A549 (cell line): ENCODE measurements at regions not wholly inside any gene's neighbourhood (a gene's known extent, or its start where the extent isn't known, plus 50 kb on each side); places are given as distances from the start of the nearest gene placed in this dataset.

Experiments used
- ATAC-seq, 2 experiments: fragments of 200-7000 bp in 1 of 2; fragments of >200 bp in 1 of 2; cut with Nextera tagmentation in 1 of 2; cut with Tn5 transposase in 1 of 2; 3 replicates each; pipeline versions ENCODE4 v1.8.0 to v1.9.1; 2018 to 2020; ENCODE audit warnings: mild to moderate bottlenecking in 1 of 2, moderate library complexity in 1 of 2
- CTCF ChIA-PET: fragments of 300-600 bp; sonication (Branson Sonifier 250); formaldehyde crosslinking; extraction: SDS; loops from one replicate; lab custom pipeline; 2021; ENCODE audit warnings: antibody characterized with exemption, inconsistent platforms; lab: Yijun Ruan, JAX
- POLR2A ChIA-PET: fragments of 350-600 bp; formaldehyde crosslinking; extraction: SDS; loops from one replicate; lab custom pipeline; 2021; ENCODE audit warnings: antibody characterized with exemption, inconsistent platforms; lab: Yijun Ruan, JAX
- DNase-seq, 2 experiments: peaks; one replicate each; pipeline versions ENCODE4 v3.0.0 to v3.0.0-alpha.2; 2011 to 2016; ENCODE audit warnings: low read depth in 1 of 2, low spot score in 1 of 2
- FAIRE-seq: peaks from 2 replicates; lab custom pipeline; 2011; peaks lifted over from hg19 to GRCh38; lab: Jason Lieb, UNC
- H3K27ac ChIP-seq, 2 experiments: fragments of >200 bp; sonication (Bioruptor Twin); formaldehyde crosslinking; 3 replicates each; pipeline ENCODE4 v1.5.1; 2016 to 2017
- H3K4me1 ChIP-seq: fragments of >200 bp; sonication (Bioruptor Twin); formaldehyde crosslinking; 3 replicates; pipeline ENCODE4 v1.6.1; 2016
- H3K4me2 ChIP-seq: fragments of >200 bp; sonication (Bioruptor Twin); formaldehyde crosslinking; 3 replicates; pipeline ENCODE4 v1.6.1; 2016
- H3K4me3 ChIP-seq: fragments of >200 bp; sonication (Bioruptor Twin); formaldehyde crosslinking; 3 replicates; pipeline ENCODE4 v1.5.1; 2016
- H3K9me3 ChIP-seq: fragments of >200 bp; sonication (Bioruptor Twin); formaldehyde crosslinking; 3 replicates; pipeline ENCODE4 v1.6.1; 2016
- ATOH8 ChIP-seq: fragments of 250-450 bp; sonication (Bioruptor Pico); IDR thresholded peaks from 2 replicates; pipeline ENCODE4 v1.5.0; 2020; ENCODE audit warnings: low read depth, mild to moderate bottlenecking, moderate library complexity
- CEBPB ChIP-seq, 2 experiments: fragments of >200 bp in 1 of 2; sonication (Bioruptor Twin) in 1 of 2; formaldehyde crosslinking in 1 of 2; IDR thresholded peaks; 2 replicates each; pipeline ENCODE4 v1.6.1; 2012 to 2016
- CHD2 ChIP-seq: fragments of 150-350 bp; IDR thresholded peaks from 2 replicates; pipeline ENCODE4 v1.6.1; 2014; ENCODE audit warnings: low read length; ENCODE audit not compliant: partially characterized antibody
- EHF ChIP-seq: fragments of 250-450 bp; sonication (Bioruptor Pico); IDR thresholded peaks from 2 replicates; pipeline ENCODE4 v1.5.0; 2020; ENCODE audit warnings: mild to moderate bottlenecking
- ELK1 ChIP-seq: fragments of 150-350 bp; IDR thresholded peaks from 2 replicates; pipeline ENCODE4 v1.6.1; 2014; ENCODE audit warnings: low read depth, mild to moderate bottlenecking, low read length
- EP300 ChIP-seq, 2 experiments: fragments of >200 bp; sonication (Bioruptor Twin); formaldehyde crosslinking; IDR thresholded peaks; 2 replicates in 1 of 2; 3 replicates in 1 of 2; pipeline ENCODE4 v1.6.1; 2016 to 2017
- FOSL2 ChIP-seq, 2 experiments: fragments of 450-650 bp in 1 of 2; fragments of >200 bp in 1 of 2; sonication (Bioruptor Twin) in 1 of 2; formaldehyde crosslinking; IDR thresholded peaks; 2 replicates each; pipeline versions ENCODE4 v1.5.0 to v1.6.1; 2016 to 2020; ENCODE audit warnings: mild to moderate bottlenecking in 1 of 2, moderate library complexity in 1 of 2
- GATA3 ChIP-seq: IDR thresholded peaks from 2 replicates; pipeline ENCODE4 v1.6.1; 2012; ENCODE audit warnings: borderline replicate concordance
- HDAC2 ChIP-seq: fragments of 200-600 bp; sonication (generic); IDR thresholded peaks from 2 replicates; pipeline ENCODE4 v1.6.1; 2016
- HOXB5 ChIP-seq: fragments of 250-450 bp; sonication (Bioruptor Pico); IDR thresholded peaks from 2 replicates; pipeline ENCODE4 v1.5.0; 2020; ENCODE audit warnings: mild to moderate bottlenecking, moderate library complexity
- JUNB ChIP-seq: fragments of >200 bp; sonication (Bioruptor Twin); formaldehyde crosslinking; IDR thresholded peaks from 2 replicates; pipeline ENCODE4 v1.6.1; 2016
- KDM1A ChIP-seq: fragments of 200-600 bp; sonication (generic); IDR thresholded peaks from 2 replicates; pipeline ENCODE4 v1.6.1; 2016; ENCODE audit warnings: low read depth, mild to moderate bottlenecking
- MAZ ChIP-seq: fragments of 150-350 bp; IDR thresholded peaks from 2 replicates; pipeline ENCODE4 v1.6.1; 2014; ENCODE audit warnings: antibody characterized with exemption, low read depth, low read length, borderline replicate concordance
- MYC ChIP-seq: IDR thresholded peaks from 2 replicates; pipeline ENCODE4 v1.6.1; 2012; ENCODE audit warnings: mild to moderate bottlenecking, inconsistent platforms, low read length, improper control_type of control experiment, borderline replicate concordance
- PBX3 ChIP-seq: IDR thresholded peaks from 2 replicates; pipeline ENCODE4 v1.6.1; 2012
- REST ChIP-seq: fragments of 200-600 bp; sonication (generic); IDR thresholded peaks from 2 replicates; pipeline ENCODE4 v1.6.1; 2016; ENCODE audit warnings: antibody characterized with exemption, mild to moderate bottlenecking, moderate library complexity
- TFCP2L1 ChIP-seq: fragments of 250-450 bp; sonication (Bioruptor Pico); IDR thresholded peaks from 2 replicates; pipeline ENCODE4 v1.5.0; 2021; ENCODE audit warnings: mild to moderate bottlenecking
- TP53 ChIP-seq: fragments of 250-450 bp; sonication (Bioruptor Pico); IDR thresholded peaks from 2 replicates; pipeline ENCODE4 v1.5.0; 2021; ENCODE audit warnings: mild to moderate bottlenecking, moderate library complexity
- ZC3H11A ChIP-seq: fragments of 450-650 bp; IDR thresholded peaks from 2 replicates; pipeline ENCODE4 v1.6.1; 2014; ENCODE audit warnings: antibody characterized with exemption, mild to moderate bottlenecking
- WGBS: methylation state at CpG from one replicate; pipeline ENCODE4 v1.1.6; 2017; ENCODE audit errors: missing lambda C conversion rate; 5-methylcytosine and 5-hydroxymethylcytosine counted together

GRCh38 chr11:23295241-23295640, 435.0 kb upstream of the CCDC179 start (continued):
- no peak for TF ChIP-seq ATOH8 (CRISPR knock-in tag)

- H3K9me3 ChIP-seq: no peaks in the 10 kb centered on the region
- TF ChIP-seq TFCP2L1 (CRISPR knock-in tag): no peak
- TF ChIP-seq GATA3: no peak
- TF ChIP-seq TP53 (CRISPR knock-in tag): no peak
- TF ChIP-seq ZC3H11A: no peak
- no peak for TF ChIP-seq MYC
- no peak for TF ChIP-seq PBX3
- no peak for TF ChIP-seq HOXB5 (CRISPR knock-in tag)
- TF ChIP-seq ELK1: no peak
- no peak for TF ChIP-seq JUNB
- TF ChIP-seq CHD2: no peak
- no peak for TF ChIP-seq EP300 (IDR thresholded peaks at IDR 0.05)
- no peak for TF ChIP-seq CEBPB (IDR thresholded peaks at IDR 0.05)
- TF ChIP-seq MAZ: no peak
- no peak for TF ChIP-seq HDAC2
- TF ChIP-seq KDM1A: no peak
- TF ChIP-seq EHF (CRISPR knock-in tag): no peak
- TF ChIP-seq, all 56 proteins: peak for 0
- DNase-seq (no peak), FAIRE-seq (no peak), ATAC-seq (no peak)
- WGBS: 8% methylated on average over 2 of the region's 2 CpGs
- H3K4me1 ChIP-seq: no peaks in the 10 kb centered on the region
- H3K27ac ChIP-seq: no peak overlapping the region
- no peak overlapping the region for H3K4me3 ChIP-seq
- ChIA-PET POLR2A (no interaction called here), CTCF (no interaction called here)
- no peak overlapping the region for H3K4me2 ChIP-seq
These were observed 447.8 kb upstream of the CCDC179 start for GRCh38 chr11:23308041-23308440.

- no peaks in the 10 kb centered on the region for H3K9me3 ChIP-seq
- ATAC-seq (no peak), DNase-seq (no peak)
- H3K4me1 ChIP-seq: no peaks in the 10 kb centered on the region
- no peak overlapping the region for H3K27ac ChIP-seq
- no peak overlapping the region for H3K4me2 ChIP-seq
- ChIA-PET CTCF (no interaction called here), POLR2A (no interaction called here)
- H3K4me3 ChIP-seq: no peak overlapping the region
- WGBS: 5% methylated on average over 1 of the region's 1 CpG
- no peak for TF ChIP-seq REST
- no peak for TF ChIP-seq FOSL2 (IDR thresholded peaks at IDR 0.05)
- no peak for TF ChIP-seq FOSL2 (CRISPR knock-in tag; IDR thresholded peaks at IDR 0.05)
- TF ChIP-seq, all 56 proteins: peak for 0
- FAIRE-seq: no peak
These were observed 450.0 kb upstream of the CCDC179 start for GRCh38 chr11:23310276-23310675.
